Right hindlimb (tissue), 1 donor: ENCODE measurements at regions not wholly inside any gene's neighbourhood (a gene's known extent, or its start where the extent isn't known, plus 50 kb on each side); places are given as distances from the start of the nearest gene placed in this dataset.
"Not testable (repeated sequence)": the region's sequence is repeated elsewhere in the genome, so short reads cannot be mapped to it uniquely, and the experiment has no call there.

Source experiments
- DNase-seq: peaks from one replicate; pipeline ENCODE4 v3.0.0-alpha.2; 2018

GRCh38 chr4:162938738-162939485 is 227.8 kb downstream of the NAF1 start:
- no peak for DNase-seq

GRCh38 chr4:162935214-162935613 is 231.5 kb downstream of the NAF1 start:
- DNase-seq = no peak

DNA sequence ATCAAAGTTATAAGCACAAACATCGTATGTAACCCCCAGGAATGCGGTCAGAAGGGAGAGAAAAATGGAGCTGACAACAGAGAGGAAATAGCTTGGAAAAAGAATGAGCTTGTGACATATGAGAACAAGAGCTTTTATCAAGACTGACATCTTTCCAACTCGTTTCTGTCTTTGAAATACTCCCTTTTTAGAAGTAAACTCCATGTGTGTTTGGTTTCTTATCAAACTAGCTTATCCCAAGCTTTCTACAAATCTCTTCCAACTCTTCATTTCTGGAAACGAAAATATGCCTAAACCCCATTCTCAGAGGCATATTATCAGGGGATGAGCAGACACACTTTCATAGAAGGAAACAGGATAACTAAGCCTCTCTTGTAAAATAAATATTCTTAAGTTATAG is 235.4 kb downstream of the NAF1 start:
- no peak for DNase-seq

GRCh38 chr4:162921178-162921785 is 245.4 kb downstream of the NAF1 start:
- DNase-seq = no peak

DNA sequence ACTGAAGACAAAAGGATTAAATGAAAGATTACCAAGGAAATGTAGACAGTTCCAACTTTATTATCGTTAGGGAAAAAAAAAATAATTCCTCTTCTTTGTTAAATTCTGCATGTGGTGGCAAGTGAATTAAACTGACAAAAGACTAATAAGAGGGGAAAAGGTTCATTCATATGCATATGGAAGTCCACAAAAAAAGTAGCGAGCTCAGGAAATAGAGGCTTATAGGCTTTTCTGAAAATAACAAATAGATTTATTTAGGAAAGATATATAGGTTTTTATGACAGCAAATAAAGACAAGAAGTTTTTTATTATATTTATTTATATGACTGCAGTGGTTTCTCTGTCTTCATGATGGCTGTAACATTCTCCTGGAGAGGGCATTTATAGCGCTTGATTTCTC is 246.0 kb downstream of the NAF1 start:
- DNase-seq = no peak

DNA sequence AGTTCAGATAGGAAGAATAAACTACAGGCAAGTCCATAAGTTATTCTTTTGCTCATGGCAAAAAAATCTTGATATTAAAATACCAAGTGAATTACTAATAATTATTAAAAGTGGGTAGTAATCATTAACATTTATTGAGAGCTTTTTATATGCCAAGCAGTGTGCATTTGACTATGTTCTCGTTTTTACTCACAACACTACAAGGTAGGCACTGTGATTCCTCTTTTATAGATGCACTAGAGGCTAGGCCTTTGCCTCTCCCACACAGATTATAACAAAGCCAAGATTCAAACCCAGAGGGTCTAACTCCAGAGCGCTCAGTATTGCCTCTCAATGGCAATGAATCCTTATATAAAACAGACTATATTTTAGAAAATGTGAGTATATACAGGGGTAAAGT is 254.2 kb downstream of the NAF1 start:
- DNase-seq = no peak

GRCh38 chr4:162911349-162911748 is 255.3 kb downstream of the NAF1 start:
- DNase-seq = no peak

GRCh38 chr4:162909952-162910351 is 256.7 kb downstream of the NAF1 start:
- DNase-seq = no peak

GRCh38 chr4:162894387-162894786 is 272.3 kb downstream of the NAF1 start:
- no peak for DNase-seq

- peak; percentile 31 for DNase-seq
These were observed 274.6 kb downstream of the NAF1 start for GRCh38 chr4:162891788-162892707.

GRCh38 chr4:162878096-162878495 is 288.6 kb downstream of the NAF1 start:
- no peak for DNase-seq

DNA sequence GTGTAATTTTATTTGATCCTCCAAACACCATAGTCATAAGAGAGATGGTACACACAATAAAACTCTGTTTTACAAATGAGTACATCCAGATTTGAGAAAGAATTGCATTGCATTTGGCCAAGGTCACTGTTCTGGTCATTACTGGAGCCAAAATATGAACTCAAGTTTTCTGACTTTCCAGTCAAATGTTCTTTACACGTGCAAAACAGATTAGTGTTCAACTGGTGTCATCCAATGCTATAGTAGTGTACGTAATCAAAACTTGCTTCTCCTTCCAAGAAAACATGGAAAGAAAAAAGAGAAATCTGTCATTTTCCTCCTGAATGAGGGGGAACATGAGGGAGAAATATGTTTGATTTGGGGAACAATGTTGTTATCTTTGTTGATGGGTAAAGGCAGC is 291.9 kb downstream of the NAF1 start:
- DNase-seq = no peak

- DNase-seq = peak; percentile 63
These were observed 294.7 kb downstream of the NAF1 start for GRCh38 chr4:162871990-162872389.

GRCh38 chr4:162869157-162869556 is 297.5 kb downstream of the NAF1 start:
- no peak for DNase-seq

- no peak for DNase-seq
These were observed 300.1 kb downstream of the NAF1 start for GRCh38 chr4:162866565-162866964.

GRCh38 chr4:162865102-162865501 is 301.6 kb downstream of the NAF1 start:
- no peak for DNase-seq

DNA sequence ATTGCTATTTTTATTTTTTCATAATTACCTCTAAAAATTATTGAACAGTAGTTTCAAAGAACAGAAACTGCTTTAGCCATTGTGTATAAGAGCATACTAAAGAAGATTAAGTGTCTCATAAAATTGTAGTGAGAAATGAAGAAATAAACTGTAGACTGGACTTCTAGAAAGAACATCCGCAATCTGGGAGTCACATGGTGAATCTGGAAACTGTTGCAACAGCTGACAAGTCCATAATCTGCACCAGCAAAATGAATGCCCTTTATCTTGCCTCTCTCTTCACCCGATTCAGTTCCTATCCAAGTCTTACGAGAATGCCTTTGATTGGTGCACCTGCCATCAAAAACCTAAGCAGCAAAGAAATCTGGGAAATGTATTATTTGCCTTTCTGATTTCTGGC is 312.9 kb downstream of the NAF1 start:
- no peak for DNase-seq

DNA sequence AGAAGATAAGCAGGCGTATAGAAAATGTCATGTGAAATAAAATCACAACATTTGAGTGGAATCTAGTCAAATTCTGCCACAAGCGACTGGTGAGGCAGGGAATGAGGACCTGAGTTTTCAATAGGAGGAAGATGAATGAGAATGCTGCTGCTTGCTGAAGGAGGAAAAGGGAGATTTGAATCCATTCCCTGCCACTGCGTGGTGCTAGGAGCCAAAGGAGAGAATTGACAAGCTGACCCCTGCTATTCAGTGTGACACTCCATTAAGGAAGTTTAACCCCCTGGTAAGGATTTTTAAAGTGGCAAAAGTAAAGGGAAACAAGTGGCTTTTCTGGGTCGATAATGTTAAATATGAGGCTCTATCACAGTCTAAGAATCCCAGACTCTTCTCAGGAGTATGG is 314.0 kb downstream of the NAF1 start:
- DNase-seq = no peak

DNA sequence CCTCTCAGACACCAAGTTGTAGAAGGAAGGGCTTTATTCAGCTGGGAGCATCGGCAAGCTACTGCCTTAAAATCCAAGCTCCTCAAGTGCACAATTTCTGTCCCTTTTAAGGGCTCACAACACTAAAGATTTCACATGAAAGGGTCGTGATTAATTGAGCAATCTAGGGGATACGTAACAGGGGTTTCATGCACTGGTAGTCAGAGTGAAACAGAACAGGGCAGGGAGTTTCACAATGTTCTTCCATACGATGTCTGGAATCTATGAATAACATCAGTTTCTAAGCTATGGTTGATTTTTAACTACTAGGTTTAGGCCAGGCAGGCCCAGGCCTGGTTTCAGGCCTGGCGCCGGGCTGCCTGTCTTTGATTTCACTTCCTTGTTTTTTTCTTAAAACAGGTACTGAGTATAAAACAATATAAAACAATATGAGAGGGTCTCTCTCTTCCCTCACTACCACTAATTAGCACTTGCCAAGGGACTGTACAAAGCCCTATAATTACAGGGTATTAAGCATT is 315.4 kb downstream of the NAF1 start:
- not testable (repeated sequence) for DNase-seq

GRCh38 chr4:162849937-162850336 is 316.8 kb downstream of the NAF1 start:
- DNase-seq = peak; percentile 68

GRCh38 chr4:162847945-162848549 is 318.6 kb downstream of the NAF1 start:
- no peak for DNase-seq

DNA sequence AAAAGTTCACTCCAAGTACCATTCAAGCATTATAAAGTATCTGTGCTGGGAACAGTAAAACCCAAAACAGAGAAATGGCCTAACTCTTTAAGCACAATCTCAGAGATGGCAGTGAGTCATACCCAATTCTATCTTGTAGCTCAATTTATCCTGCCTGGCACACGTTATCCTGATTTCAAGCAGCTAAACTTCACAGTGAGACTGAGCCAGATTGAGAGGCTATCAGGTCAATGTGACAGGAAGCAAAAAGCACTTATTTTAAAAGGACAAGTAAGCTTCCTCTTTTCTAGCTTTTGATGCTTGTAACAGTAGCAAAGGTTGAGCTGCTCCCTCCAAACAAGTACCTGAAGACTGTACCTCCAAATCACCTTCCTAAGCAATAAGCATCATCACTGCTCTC is 324.9 kb downstream of the NAF1 start:
- DNase-seq = no peak

DNA sequence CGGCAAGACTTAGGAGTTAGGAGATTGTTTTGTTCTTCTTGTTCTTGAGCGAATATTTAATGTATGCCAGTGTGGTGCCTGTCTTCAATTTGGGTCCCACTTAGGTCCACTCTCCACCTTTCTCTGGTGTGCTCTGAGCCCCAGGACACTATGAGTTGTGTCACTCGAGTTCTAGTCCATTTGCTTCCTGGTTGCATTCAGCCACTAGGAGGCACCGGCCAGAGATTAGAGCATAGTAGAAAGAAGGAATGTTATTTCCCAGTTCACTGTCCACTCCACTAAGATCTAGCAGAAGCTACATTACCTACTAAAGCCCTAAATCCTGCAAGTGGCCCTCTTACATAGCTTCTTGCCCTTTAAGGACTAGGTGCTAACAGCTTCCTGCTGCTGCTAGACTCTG is 326.9 kb downstream of the NAF1 start:
- DNase-seq = no peak
